ENCODE measurements at regions not wholly inside any gene's neighbourhood (a gene's known extent, or its start where the extent isn't known, plus 50 kb on each side); places are given as distances from the start of the nearest gene placed in this dataset.

GRCh38 chr10:121154310-121154709 is 303.1 kb downstream of the WDR11 start:
- Histone ChIP-seq H3K27me3 (ENCODE audit: insufficient read depth, low read depth, low read length) (no peaks in the 10 kb centered on the region), H3K9me2 (ENCODE audit: insufficient read depth, low read length) (no peaks in the 10 kb centered on the region), H3K9me3 (ENCODE audit: low read length) (no peaks in the 10 kb centered on the region), H3K36me3 (ENCODE audit: insufficient read depth, low read length) (no peaks in the 10 kb centered on the region), H3K4me3 (ENCODE audit: low read length) (no peak overlapping the region), H3K79me2 (replicated peaks; ENCODE audit: insufficient read depth, low read length) (no peaks in the 10 kb centered on the region), H3K4me2 (ENCODE audit: low read length) (no peak overlapping the region), H2AFZ (ENCODE audit: low read depth, low read length) (no peak overlapping the region), H3F3A (ENCODE audit: insufficient read depth, low read length, poor library complexity, severe bottlenecking) (no peaks in the 10 kb centered on the region), H3K9ac (ENCODE audit: low read length) (no peak overlapping the region), H3K27ac (ENCODE audit: low read length) (no peak overlapping the region), H4K20me1 (ENCODE audit: insufficient read depth) (no peaks in the 10 kb centered on the region)
- TF ChIP-seq MXI1 (conservative IDR thresholded peaks at IDR 0.05; ENCODE audit: poor library complexity, severe bottlenecking) (no peak), REST (IDR thresholded peaks at IDR 0.05; ENCODE audit: borderline replicate concordance) (no peak), CTCF (IDR thresholded peaks at IDR 0.05; ENCODE audit: poor library complexity, severe bottlenecking) (no peak), SMC3 (conservative IDR thresholded peaks at IDR 0.05; ENCODE audit: poor library complexity) (no peak), TAF1 (IDR thresholded peaks at IDR 0.05; ENCODE audit: low read depth) (no peak), EZH2 (IDR thresholded peaks at IDR 0.05; ENCODE audit: borderline replicate concordance, insufficient read depth, low read length, poor library complexity, severe bottlenecking) (no peak), EP300 (conservative IDR thresholded peaks at IDR 0.05; ENCODE audit: poor library complexity, severe bottlenecking) (no peak), RAD21 (conservative IDR thresholded peaks at IDR 0.05) (no peak), POLR2AphosphoS5 (IDR thresholded peaks at IDR 0.05) (no peak)

GRCh38 chr10:121154846-121155245 is 303.7 kb downstream of the WDR11 start:
- H3K4me2 ChIP-seq (ENCODE audit: low read length), result no peak overlapping the region
- no peaks in the 10 kb centered on the region for H3F3A ChIP-seq (ENCODE audit: insufficient read depth, low read length, poor library complexity, severe bottlenecking)
- no peaks in the 10 kb centered on the region for H3K36me3 ChIP-seq (ENCODE audit: insufficient read depth, low read length)
- no peak overlapping the region for H3K27ac ChIP-seq (ENCODE audit: low read length)
- H3K4me3 ChIP-seq (ENCODE audit: low read length), result no peak overlapping the region
- H3K9me3 ChIP-seq (ENCODE audit: low read length), result no peaks in the 10 kb centered on the region
- H4K20me1 ChIP-seq (ENCODE audit: insufficient read depth), result no peaks in the 10 kb centered on the region
- TF ChIP-seq REST (IDR thresholded peaks at IDR 0.05; ENCODE audit: borderline replicate concordance) (no peak), POLR2AphosphoS5 (IDR thresholded peaks at IDR 0.05) (no peak), RAD21 (conservative IDR thresholded peaks at IDR 0.05) (no peak), EP300 (conservative IDR thresholded peaks at IDR 0.05; ENCODE audit: poor library complexity, severe bottlenecking) (no peak), CTCF (IDR thresholded peaks at IDR 0.05; ENCODE audit: poor library complexity, severe bottlenecking) (no peak), MXI1 (conservative IDR thresholded peaks at IDR 0.05; ENCODE audit: poor library complexity, severe bottlenecking) (no peak), EZH2 (IDR thresholded peaks at IDR 0.05; ENCODE audit: borderline replicate concordance, insufficient read depth, low read length, poor library complexity, severe bottlenecking) (no peak), TAF1 (IDR thresholded peaks at IDR 0.05; ENCODE audit: low read depth) (no peak), SMC3 (conservative IDR thresholded peaks at IDR 0.05; ENCODE audit: poor library complexity) (no peak)
- no peaks in the 10 kb centered on the region for H3K27me3 ChIP-seq (ENCODE audit: insufficient read depth, low read depth, low read length)
- H3K9me2 ChIP-seq (ENCODE audit: insufficient read depth, low read length), result no peaks in the 10 kb centered on the region
- H3K9ac ChIP-seq (ENCODE audit: low read length), result no peak overlapping the region
- H3K79me2 ChIP-seq (replicated peaks; ENCODE audit: insufficient read depth, low read length), result no peaks in the 10 kb centered on the region
- no peak overlapping the region for H2AFZ ChIP-seq (ENCODE audit: low read depth, low read length)
